Naive B cell (primary cell): ENCODE measurements at regions not wholly inside any gene's neighbourhood (a gene's known extent, or its start where the extent isn't known, plus 50 kb on each side); places are given as distances from the start of the nearest gene placed in this dataset.

ENCODE experiments used
- ATAC-seq, 2 donors: fragments of 150-1000 bp; cut with Tn5 transposase; 2 replicates each; pipeline ENCODE4 v1.10.0; 2021; ENCODE audit warnings: low read depth in 2 of 2, mild to moderate bottlenecking in 2 of 2, moderate library complexity in 2 of 2
- DNase-seq: peaks from one replicate; pipeline ENCODE4 v3.0.0; 2022
- H3K27ac Mint-ChIP-seq, 6 donors: one replicate each; pipeline ENCODE4 v1.8.0; 2020 to 2022; ENCODE audit warnings: mild to moderate bottlenecking in 6 of 6, mixed read lengths in 6 of 6, moderate library complexity in 5 of 6, inconsistent platforms in 2 of 6
- H3K27me3 Mint-ChIP-seq, 3 donors: one replicate each; pipeline ENCODE4 v1.8.0; 2021 to 2022; ENCODE audit warnings: mixed read lengths in 3 of 3, mild to moderate bottlenecking in 1 of 3
- H3K36me3 Mint-ChIP-seq, 2 donors: one replicate each; pipeline ENCODE4 v1.8.0; 2020 to 2022; ENCODE audit warnings: mixed read lengths in 2 of 2, inconsistent platforms in 1 of 2, mild to moderate bottlenecking in 1 of 2
- H3K4me1 Mint-ChIP-seq, 3 donors: one replicate each; pipeline ENCODE4 v1.8.0; 2020 to 2022; ENCODE audit warnings: mixed read lengths in 3 of 3, inconsistent platforms in 1 of 3, mild to moderate bottlenecking in 1 of 3, moderate library complexity in 1 of 3
- H3K4me3 Mint-ChIP-seq, 8 donors: one replicate each; pipeline ENCODE4 v1.8.0; 2020 to 2022; ENCODE audit warnings: mild to moderate bottlenecking in 8 of 8, mixed read lengths in 8 of 8, moderate library complexity in 8 of 8, inconsistent platforms in 2 of 8
- H3K9me3 Mint-ChIP-seq, 7 donors: one replicate each; pipeline ENCODE4 v1.8.0; 2020 to 2022; ENCODE audit warnings: mixed read lengths in 7 of 7, mild to moderate bottlenecking in 5 of 7, inconsistent platforms in 2 of 7, moderate library complexity in 1 of 7

- H3K36me3 Mint-ChIP-seq: no peaks in the 10 kb centered on the region
- no peaks in the 10 kb centered on the region for H3K27me3 Mint-ChIP-seq
- H3K4me3 Mint-ChIP-seq: no peak overlapping the region
- H3K27ac Mint-ChIP-seq: no peak overlapping the region
- H3K4me1 Mint-ChIP-seq: no peaks in the 10 kb centered on the region
- ATAC-seq (no peak), DNase-seq (no peak)
- peaks cover 0 to 3% (median 1%) of the 10 kb centered on the region in 7 donors for H3K9me3 Mint-ChIP-seq
Observed at GRCh38 chr18:40902436-40902835, 1052.6 kb upstream of the PIK3C3 start.

- H3K27me3 Mint-ChIP-seq: no peaks in the 10 kb centered on the region
- no peak for ATAC-seq
- DNase-seq: no peak
- H3K4me1 Mint-ChIP-seq: no peaks in the 10 kb centered on the region
- no peak overlapping the region for H3K27ac Mint-ChIP-seq
- H3K36me3 Mint-ChIP-seq: no peaks in the 10 kb centered on the region
- peaks cover 0 to 13% (median 4%) of the 10 kb centered on the region in 7 donors for H3K9me3 Mint-ChIP-seq
- H3K4me3 Mint-ChIP-seq: no peak overlapping the region
Observed at GRCh38 chr18:40897884-40898283, 1057.2 kb upstream of the PIK3C3 start.

- Mint-ChIP-seq H3K9me3 (peaks cover 0 to 8% (median 0%) of the 10 kb centered on the region in 7 donors), H3K27ac (no peak overlapping the region), H3K27me3 (no peaks in the 10 kb centered on the region), H3K4me3 (no peak overlapping the region), H3K36me3 (no peaks in the 10 kb centered on the region), H3K4me1 (no peaks in the 10 kb centered on the region)
- no peak for DNase-seq
- no peak for ATAC-seq
Observed at GRCh38 chr18:40883271-40883670, 1071.8 kb upstream of the PIK3C3 start.

GRCh38 chr18:40882468-40882867 lies 1072.6 kb upstream of the PIK3C3 start:
- H3K4me3 Mint-ChIP-seq: no peak overlapping the region
- no peak for DNase-seq

GRCh38 chr18:40878371-40878770 lies 1076.7 kb upstream of the PIK3C3 start:
- Mint-ChIP-seq H3K4me3 (no peak overlapping the region), H3K27ac (no peak overlapping the region), H3K4me1 (no peaks in the 10 kb centered on the region), H3K27me3 (no peaks in the 10 kb centered on the region), H3K36me3 (no peaks in the 10 kb centered on the region), H3K9me3 (peaks cover 0 to 8% (median 0%) of the 10 kb centered on the region in 7 donors)
- ATAC-seq (no peak), DNase-seq (no peak)

More at GRCh38 chr18:40882468-40882867, 1072.6 kb upstream of the PIK3C3 start:
- no peaks in the 10 kb centered on the region for H3K27me3 Mint-ChIP-seq
- no peak overlapping the region for H3K27ac Mint-ChIP-seq
- H3K36me3 Mint-ChIP-seq: no peaks in the 10 kb centered on the region
- ATAC-seq: no peak
- peaks cover 0 to 8% (median 0%) of the 10 kb centered on the region in 7 donors for H3K9me3 Mint-ChIP-seq
- no peaks in the 10 kb centered on the region for H3K4me1 Mint-ChIP-seq

- Mint-ChIP-seq H3K9me3 (peaks cover 0 to 8% (median 0%) of the 10 kb centered on the region in 7 donors), H3K36me3 (no peaks in the 10 kb centered on the region), H3K27me3 (no peaks in the 10 kb centered on the region), H3K27ac (no peak overlapping the region), H3K4me1 (no peaks in the 10 kb centered on the region), H3K4me3 (no peak overlapping the region)
- ATAC-seq: no peak
- DNase-seq: no peak
Observed at GRCh38 chr18:40877096-40877495, 1077.9 kb upstream of the PIK3C3 start.

- Mint-ChIP-seq H3K4me3 (no peak overlapping the region), H3K27ac (no peak overlapping the region), H3K9me3 (peaks cover 0 to 4% (median 0%) of the 10 kb centered on the region in 7 donors), H3K4me1 (no peaks in the 10 kb centered on the region), H3K36me3 (no peaks in the 10 kb centered on the region), H3K27me3 (no peaks in the 10 kb centered on the region)
- ATAC-seq (no peak), DNase-seq (no peak)
Observed at GRCh38 chr18:40875101-40875615, 1079.9 kb upstream of the PIK3C3 start.

- no peak overlapping the region for H3K27ac Mint-ChIP-seq
- no peaks in the 10 kb centered on the region for H3K36me3 Mint-ChIP-seq
- H3K27me3 Mint-ChIP-seq: no peaks in the 10 kb centered on the region
Observed at GRCh38 chr18:40874233-40874632, 1080.8 kb upstream of the PIK3C3 start.

GRCh38 chr18:40868110-40868858 lies 1086.8 kb upstream of the PIK3C3 start:
- Mint-ChIP-seq H3K9me3 (peaks cover 0 to 10% (median 6%) of the 10 kb centered on the region in 7 donors), H3K27me3 (no peaks in the 10 kb centered on the region), H3K27ac (no peak overlapping the region), H3K36me3 (no peaks in the 10 kb centered on the region), H3K4me3 (no peak overlapping the region), H3K4me1 (no peaks in the 10 kb centered on the region)
- no peak for ATAC-seq
- no peak for DNase-seq

More at GRCh38 chr18:40874233-40874632, 1080.8 kb upstream of the PIK3C3 start:
- H3K4me3 Mint-ChIP-seq: no peak overlapping the region
- H3K4me1 Mint-ChIP-seq: no peaks in the 10 kb centered on the region
- peaks cover 0 to 4% (median 0%) of the 10 kb centered on the region in 7 donors for H3K9me3 Mint-ChIP-seq
- ATAC-seq (no peak), DNase-seq (no peak)

- Mint-ChIP-seq H3K36me3 (no peaks in the 10 kb centered on the region), H3K4me3 (no peak overlapping the region), H3K27me3 (no peaks in the 10 kb centered on the region), H3K27ac (no peak overlapping the region), H3K4me1 (no peaks in the 10 kb centered on the region), H3K9me3 (peaks cover 0 to 10% (median 6%) of the 10 kb centered on the region in 7 donors)
- no peak for ATAC-seq
- DNase-seq: no peak
Observed at GRCh38 chr18:40867459-40867858, 1087.6 kb upstream of the PIK3C3 start.

GRCh38 chr18:40866968-40867367 lies 1088.1 kb upstream of the PIK3C3 start:
- no peak overlapping the region for H3K4me3 Mint-ChIP-seq
- no peak overlapping the region for H3K27ac Mint-ChIP-seq
- H3K27me3 Mint-ChIP-seq: no peaks in the 10 kb centered on the region
- H3K4me1 Mint-ChIP-seq: no peaks in the 10 kb centered on the region
- DNase-seq (no peak), ATAC-seq (no peak)
- no peaks in the 10 kb centered on the region for H3K36me3 Mint-ChIP-seq
- H3K9me3 Mint-ChIP-seq: peaks cover 0 to 10% (median 6%) of the 10 kb centered on the region in 7 donors

- Mint-ChIP-seq H3K4me3 (no peak overlapping the region), H3K9me3 (peaks cover 0 to 10% (median 6%) of the 10 kb centered on the region in 7 donors), H3K36me3 (no peaks in the 10 kb centered on the region), H3K4me1 (no peaks in the 10 kb centered on the region), H3K27ac (no peak overlapping the region), H3K27me3 (no peaks in the 10 kb centered on the region)
- ATAC-seq (no peak), DNase-seq (no peak)
Observed at GRCh38 chr18:40866013-40866645, 1088.9 kb upstream of the PIK3C3 start.

GRCh38 chr18:40864846-40865245 lies 1090.2 kb upstream of the PIK3C3 start:
- no peaks in the 10 kb centered on the region for H3K4me1 Mint-ChIP-seq
- H3K36me3 Mint-ChIP-seq: no peaks in the 10 kb centered on the region
- no peaks in the 10 kb centered on the region for H3K27me3 Mint-ChIP-seq
- ATAC-seq (no peak), DNase-seq (no peak)
- peaks cover 0 to 10% (median 6%) of the 10 kb centered on the region in 7 donors for H3K9me3 Mint-ChIP-seq
- no peak overlapping the region for H3K27ac Mint-ChIP-seq
- H3K4me3 Mint-ChIP-seq: no peak overlapping the region

GRCh38 chr18:40863801-40864200 lies 1091.2 kb upstream of the PIK3C3 start:
- H3K36me3 Mint-ChIP-seq: no peaks in the 10 kb centered on the region
- DNase-seq (no peak), ATAC-seq (no peak)
- no peak overlapping the region for H3K27ac Mint-ChIP-seq
- no peaks in the 10 kb centered on the region for H3K27me3 Mint-ChIP-seq
- H3K4me3 Mint-ChIP-seq: no peak overlapping the region
- H3K9me3 Mint-ChIP-seq: peaks cover 0 to 10% (median 4%) of the 10 kb centered on the region in 7 donors
- H3K4me1 Mint-ChIP-seq: no peaks in the 10 kb centered on the region
